GM18870 (cell line): ENCODE measurements at regions not wholly inside any gene's neighbourhood (a gene's known extent, or its start where the extent isn't known, plus 50 kb on each side); places are given as distances from the start of the nearest gene placed in this dataset.

Source experiments
- ATAC-seq: cut with Tn5 transposase; IDR thresholded peaks from one replicate; pipeline ENCODE4 v1.9.1; 2021; ENCODE audit warnings: moderate library complexity; ENCODE audit not compliant: unreplicated experiment

DNA sequence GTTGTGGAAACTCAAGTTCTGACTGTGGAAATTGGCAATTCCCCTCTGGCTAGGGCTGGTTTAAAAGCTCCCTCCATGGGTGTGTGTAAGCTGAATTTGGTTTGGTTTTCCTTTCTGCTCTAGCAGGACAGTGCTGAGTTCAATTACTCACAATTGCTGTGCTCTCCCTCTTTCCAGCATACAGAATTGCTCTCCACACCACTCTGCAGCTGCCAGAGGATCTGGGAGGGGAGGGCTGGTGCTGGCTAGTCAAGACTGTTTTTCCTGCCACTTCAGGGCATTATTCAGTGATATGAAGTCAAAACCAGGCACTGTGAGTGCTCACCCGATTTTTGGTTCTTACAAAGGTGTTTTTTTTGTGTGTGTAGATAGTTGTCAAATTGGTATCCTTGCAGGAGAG, 336.9 kb upstream of the SLC24A2 start:
- no peak for ATAC-seq

DNA sequence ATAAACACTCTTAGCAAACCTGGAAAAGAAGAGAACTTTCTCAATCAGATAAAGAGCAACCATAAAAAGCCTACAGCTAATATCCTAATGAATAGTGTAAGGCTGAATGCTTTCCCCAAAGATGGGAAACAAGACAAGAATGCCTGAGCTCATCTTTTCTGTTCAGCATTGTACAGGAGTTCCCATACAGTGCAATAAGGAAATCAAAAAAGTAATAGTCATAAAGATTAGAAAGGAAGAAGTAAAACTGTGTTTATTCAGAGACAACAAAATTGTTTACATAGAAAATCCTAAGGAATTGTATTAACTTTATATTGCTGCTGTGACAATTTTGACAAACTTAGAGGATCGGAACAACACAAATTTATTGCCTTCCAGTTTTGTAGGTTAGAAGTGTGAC, 330.7 kb upstream of the SLC24A2 start:
- no peak for ATAC-seq

- no peak for ATAC-seq
These were observed 329.1 kb upstream of the SLC24A2 start for GRCh38 chr9:20117986-20118385.

GRCh38 chr9:20117482-20117881, 328.6 kb upstream of the SLC24A2 start:
- ATAC-seq = no peak

DNA sequence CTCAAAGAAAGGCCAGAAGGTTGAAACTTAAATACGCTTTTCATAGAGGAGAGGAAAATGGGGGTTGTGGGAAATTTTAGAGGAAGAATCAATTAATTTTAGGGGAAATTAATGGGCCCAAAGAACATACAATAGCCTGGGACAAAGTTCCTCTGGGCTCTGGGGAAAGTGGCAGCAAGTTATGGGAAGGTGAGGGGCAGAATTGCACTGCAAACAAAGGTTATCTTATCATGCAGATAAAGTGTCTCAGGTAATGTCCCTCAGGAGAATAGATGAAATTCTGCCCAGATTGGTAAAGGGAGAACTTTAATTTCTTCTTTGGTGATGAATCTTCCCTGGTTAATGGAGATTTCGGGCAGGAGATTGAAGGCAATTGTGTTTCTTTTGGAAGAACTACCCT, 326.1 kb upstream of the SLC24A2 start:
- no peak for ATAC-seq

GRCh38 chr9:20112205-20112783, 323.5 kb upstream of the SLC24A2 start:
- no peak for ATAC-seq

- no peak for ATAC-seq
These were observed 322.5 kb upstream of the SLC24A2 start for GRCh38 chr9:20111173-20111843.

DNA sequence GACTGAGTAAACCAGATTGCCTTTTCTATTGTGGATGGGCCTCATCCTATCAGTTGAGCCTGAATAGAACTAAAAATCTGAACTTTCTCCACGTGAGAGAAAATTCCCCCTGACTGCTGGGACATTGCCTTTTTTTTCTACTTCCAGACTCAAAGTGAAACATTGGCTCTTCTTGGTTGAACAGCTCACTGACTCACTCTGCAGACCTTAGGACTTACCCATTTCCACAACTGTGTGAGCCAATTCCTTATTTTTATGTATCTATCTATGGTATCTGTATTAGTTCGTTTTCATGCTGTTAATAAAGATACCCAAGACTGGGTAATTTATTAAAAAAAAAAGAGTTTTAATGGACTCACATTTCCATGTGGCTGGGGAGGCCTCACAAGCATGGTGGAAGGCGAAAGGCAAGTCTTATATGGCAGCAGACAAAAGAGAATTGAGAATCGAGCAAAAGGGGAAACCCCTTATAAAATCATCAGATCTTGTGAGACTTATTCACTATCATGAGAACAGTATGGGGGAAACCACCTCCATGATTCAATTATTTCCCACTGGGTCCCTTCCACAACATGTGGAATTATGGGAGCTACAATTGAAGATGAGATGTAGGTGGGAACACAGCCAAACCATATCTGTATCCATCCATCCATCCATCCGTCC, 306.7 kb upstream of the SLC24A2 start:
- ATAC-seq = no peak

DNA sequence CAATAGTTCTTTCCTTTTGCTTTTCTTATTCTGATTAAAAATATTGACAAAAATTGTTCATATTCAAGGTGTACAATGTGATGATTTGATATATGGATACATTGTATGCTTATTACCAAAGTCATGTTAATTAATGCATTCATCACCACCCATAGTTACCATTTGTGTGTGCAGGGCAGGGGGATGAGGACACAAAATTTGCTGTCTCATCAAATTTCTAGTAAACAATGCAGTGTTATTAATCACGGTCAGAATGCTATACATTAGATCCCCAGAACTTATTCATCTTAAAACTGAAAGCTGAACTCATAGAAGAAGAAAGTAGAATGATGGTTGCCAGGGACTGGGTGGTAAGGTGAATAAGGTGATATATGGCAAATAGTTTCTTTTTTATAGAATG, 303.7 kb upstream of the SLC24A2 start:
- ATAC-seq = no peak

GRCh38 chr9:20087481-20087880, 298.6 kb upstream of the SLC24A2 start:
- no peak for ATAC-seq

GRCh38 chr9:20085842-20086241, 297.0 kb upstream of the SLC24A2 start:
- no peak for ATAC-seq

DNA sequence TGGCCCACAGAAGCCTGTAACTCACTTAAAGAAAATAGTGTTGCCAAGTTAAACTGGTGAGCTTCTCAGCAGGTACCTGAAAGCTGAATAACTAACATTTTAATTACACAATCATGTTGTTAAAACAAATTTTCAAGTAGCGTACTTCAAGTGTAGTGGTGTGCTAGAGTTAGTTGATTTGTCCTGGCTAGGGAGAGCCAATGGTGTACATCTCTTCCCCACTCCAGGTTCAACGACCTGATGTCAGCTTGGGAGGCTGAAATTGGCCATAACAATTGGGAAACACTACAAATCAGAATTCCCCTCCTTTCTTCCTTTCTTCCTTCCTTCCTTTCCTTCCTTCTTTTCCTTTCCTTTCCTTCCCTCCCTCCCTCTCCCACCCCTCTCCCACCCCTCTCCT, 295.3 kb upstream of the SLC24A2 start:
- ATAC-seq = no peak

DNA sequence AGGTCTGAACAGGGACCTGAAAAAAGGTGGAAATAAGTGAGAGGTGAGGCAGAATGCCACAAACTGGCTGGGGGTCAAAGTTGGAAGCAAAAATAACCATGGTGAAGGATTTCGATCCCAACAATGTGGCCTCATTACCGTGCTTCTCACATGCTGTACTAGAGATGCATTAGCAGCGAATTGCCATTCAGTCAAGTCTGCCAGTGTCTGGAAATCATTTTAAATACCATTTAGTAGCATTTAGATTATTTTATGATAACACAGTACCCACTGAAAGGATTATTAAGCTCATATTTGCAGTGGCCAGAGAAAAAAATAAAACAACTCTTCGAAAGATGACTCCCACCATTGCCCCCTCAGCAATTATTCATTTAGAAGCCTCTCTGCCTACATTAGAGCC, 294.6 kb upstream of the SLC24A2 start:
- no peak for ATAC-seq

DNA sequence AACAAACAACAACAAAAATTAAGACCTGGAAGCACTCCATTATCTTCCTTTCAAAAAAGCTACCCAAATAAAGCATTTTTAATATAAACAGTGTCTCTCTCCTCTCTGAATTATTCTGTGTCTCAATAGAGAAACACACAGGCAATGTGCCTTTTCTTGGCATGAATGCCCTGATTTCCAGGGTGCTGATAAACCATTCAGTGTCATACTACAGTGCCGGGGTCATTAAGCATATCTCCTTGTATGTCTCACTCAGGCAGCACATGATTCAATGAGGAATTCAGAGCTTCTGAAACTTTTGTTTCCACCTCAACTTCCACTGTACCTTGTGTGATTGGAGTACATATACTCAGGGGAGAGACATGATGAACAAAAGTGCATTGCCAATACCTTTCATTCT, 294.0 kb upstream of the SLC24A2 start:
- ATAC-seq = no peak

GRCh38 chr9:20082406-20082805, 293.6 kb upstream of the SLC24A2 start:
- ATAC-seq = no peak

GRCh38 chr9:20078246-20078645, 289.4 kb upstream of the SLC24A2 start:
- ATAC-seq = no peak

GRCh38 chr9:20074291-20074690, 285.5 kb upstream of the SLC24A2 start:
- ATAC-seq = no peak

- ATAC-seq = no peak
These were observed 281.5 kb upstream of the SLC24A2 start for GRCh38 chr9:20070336-20070735.

DNA sequence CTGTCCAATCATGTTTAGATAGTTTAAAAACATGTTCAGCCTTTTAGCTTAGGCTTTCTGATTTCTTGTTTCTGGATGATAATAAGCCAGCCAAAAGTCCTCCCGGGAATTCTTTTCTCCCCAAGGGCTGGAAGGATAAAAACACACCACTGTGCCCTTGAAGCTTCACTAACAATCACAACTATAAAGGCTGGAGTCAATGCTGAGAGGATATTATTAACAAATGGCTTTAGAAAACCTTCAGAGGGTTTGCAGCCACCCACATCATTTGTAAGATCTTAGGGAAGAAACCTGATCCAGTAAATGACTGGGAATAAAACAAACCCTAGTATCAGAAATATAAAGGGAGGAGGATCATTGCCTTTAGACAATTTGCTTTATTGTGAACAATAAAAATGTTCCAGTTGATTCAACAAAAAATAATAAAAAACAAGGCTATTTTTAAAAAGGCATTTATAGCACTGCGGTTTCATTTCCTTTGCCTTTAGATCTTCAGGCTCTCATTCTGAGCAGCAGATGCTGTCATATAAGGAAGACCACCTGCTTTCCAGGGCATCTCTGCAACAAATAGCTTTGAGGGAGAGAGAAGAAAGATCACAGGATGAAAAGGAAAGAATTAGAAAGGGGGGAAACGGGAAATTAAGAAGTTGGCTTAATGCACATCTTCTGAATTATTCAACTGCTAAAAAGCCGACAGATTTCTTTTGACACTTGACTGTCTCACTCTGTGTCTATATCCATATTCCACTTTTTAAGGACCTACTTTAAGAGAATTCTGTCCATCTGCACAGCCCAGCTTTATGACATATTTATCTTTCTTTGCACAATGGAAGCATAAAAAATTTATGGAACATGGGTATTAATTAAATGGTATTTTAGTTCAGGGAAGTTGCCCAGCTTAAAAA, 277.2 kb upstream of the SLC24A2 start:
- no peak for ATAC-seq

DNA sequence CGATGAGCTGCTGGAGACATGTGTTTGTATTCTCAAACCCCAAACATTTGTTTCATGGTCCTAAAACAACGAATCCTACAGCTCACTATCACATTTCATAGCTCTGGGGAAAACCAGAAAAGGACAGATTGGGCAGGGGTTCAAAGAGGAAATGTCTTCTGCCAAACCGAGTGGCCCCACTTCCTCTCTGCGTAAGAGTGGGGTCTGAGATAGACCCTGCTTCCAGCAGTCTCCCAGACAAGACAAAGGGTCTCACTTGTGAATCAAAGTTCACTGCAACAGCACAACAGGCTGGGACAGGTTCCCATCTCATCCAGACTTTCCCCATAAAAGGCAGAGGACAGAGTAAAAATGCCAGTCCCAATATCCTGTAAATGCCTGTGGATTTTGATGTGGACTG, 276.2 kb upstream of the SLC24A2 start:
- ATAC-seq = no peak

GRCh38 chr9:20054734-20055133, 265.9 kb upstream of the SLC24A2 start:
- ATAC-seq = no peak

DNA sequence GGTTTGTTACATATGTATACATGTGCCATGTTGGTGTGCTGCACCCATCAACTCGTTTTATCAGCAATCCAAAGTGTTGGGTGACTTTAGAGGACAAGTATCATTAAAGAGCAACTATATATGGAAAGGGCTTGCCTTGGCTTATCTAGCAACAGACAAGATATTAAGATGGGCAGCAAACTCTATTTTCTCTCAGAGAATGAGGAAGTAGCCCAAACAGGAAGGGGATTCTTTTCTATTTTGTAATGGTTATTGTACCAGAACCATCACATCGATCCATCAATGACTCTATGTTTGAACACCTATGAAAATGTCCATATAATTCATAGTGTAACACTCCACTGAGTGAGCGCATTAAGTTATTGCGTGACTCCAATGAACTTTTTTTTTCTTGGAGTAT, 260.1 kb upstream of the SLC24A2 start:
- ATAC-seq = no peak
